HG03066 (cell line): ENCODE measurements at regions not wholly inside any gene's neighbourhood (a gene's known extent, or its start where the extent isn't known, plus 50 kb on each side); places are given as distances from the start of the nearest gene placed in this dataset.

Experiments used
- ATAC-seq: cut with Tn5 transposase; IDR thresholded peaks from one replicate; pipeline ENCODE4 v1.9.1; 2021; ENCODE audit warnings: low read depth; ENCODE audit not compliant: unreplicated experiment

DNA sequence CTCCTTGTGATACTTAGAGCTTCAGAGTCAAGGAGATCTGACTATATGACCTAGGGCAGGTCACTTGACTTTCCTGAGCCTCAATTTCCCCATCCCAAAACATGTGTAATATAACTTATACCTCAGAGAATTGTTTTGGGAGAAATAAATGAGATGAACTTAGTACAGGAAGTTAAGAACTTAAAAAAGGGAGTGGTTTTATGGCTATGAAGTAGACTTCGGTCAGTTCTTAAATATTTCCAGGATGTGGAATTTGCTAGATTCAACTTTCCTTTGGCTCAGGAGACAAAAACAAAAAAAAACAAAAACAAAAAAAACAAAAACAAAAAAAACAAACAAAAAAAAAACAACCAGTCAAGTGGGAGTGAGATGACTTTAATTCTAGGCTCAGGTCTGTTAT lies 116.7 kb downstream of the EDEM1 start:
- no peak for ATAC-seq

DNA sequence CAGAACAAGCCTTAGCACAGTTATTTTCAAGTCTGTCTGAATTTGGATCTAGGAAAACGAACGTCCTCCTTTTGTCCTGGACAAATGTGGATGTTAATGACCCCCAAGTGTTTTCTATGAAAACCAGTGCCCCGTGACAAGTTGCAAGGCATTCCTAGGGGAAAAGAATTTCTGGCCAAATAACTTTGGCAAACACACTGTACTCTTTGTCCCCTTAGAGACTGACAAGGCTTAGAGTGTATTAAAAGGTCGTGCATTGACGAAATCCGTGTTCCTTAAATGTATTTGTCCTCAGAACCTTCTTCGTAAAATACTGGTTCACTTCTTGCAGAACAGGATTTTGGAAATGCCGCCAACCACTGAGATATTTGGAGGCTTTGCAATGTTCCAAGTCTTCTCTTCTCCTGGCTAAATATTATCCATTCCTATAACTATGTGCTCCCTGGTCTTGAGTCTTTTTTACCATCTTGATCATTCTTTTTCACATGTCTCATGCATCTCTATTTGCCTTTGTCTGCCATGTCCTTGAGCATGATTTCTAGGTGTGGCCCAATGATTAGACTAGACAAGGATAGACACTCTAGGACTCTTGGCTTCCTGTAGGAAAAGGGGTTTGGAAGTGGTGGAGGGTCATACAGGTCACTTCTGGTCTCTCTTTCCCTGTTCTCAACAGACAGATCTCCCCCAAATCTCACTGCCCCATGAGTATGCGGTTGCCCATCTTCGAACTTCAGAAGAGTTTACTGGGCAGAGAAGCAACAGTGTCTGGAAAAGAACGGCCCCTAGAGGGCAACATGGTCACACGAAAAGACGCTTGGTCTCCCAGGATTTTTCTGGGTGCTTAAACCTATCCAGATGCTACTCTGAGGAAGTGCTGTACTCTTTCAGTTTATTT lies 117.5 kb downstream of the EDEM1 start:
- peak; percentile 72 for ATAC-seq

DNA sequence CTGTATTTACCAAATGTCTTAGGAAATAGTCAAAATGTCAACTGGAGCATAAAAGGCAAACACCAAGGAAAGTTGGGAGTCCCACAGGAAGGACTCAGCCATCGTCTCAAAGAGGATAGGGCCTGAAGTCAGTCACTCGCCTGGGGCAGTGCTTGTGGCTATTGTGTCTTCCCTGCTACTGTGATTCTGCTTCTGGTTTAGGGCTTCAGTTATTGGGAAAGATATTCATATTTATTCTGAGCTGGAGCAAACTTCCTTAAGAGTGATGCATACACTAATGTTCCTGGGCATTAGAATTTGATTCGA lies 118.1 kb downstream of the EDEM1 start:
- no peak for ATAC-seq

DNA sequence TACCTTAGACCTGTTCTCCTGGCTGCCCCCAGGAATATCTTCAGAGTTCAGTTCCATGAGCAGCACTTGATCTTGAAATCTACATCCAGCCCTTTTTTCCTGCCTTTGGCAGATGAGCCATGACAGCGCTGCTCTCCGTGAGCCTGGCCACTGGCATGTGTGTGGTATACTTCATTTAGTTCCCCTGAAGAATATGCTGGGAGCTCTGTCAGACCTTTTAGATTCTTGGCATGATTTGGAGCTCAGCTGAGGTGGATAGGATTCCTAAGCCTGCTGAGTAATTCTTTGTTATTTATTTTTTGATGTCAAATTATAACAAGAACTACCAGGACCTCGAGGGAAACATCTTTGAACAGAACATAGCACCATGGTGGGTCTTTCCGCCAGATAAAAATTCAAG lies 121.7 kb downstream of the EDEM1 start:
- no peak for ATAC-seq

DNA sequence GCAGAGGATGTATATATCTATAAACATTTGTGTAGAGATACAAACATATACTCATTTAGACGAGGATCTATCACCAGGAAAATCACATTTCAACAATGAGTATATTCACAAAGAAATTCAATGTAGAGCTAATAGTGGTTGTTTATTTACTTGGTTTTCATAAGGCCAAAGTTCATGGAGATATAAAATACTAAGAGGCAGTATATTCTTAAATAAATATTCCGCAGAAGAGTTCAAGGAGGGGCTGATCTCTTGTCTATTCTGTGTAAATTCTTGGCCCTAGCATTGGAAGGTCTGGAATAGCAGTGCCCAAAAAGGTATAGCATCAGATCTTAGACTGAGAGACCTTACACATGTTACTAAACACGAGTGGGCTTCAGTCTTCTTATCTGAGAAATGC lies 122.1 kb downstream of the EDEM1 start:
- no peak for ATAC-seq

DNA sequence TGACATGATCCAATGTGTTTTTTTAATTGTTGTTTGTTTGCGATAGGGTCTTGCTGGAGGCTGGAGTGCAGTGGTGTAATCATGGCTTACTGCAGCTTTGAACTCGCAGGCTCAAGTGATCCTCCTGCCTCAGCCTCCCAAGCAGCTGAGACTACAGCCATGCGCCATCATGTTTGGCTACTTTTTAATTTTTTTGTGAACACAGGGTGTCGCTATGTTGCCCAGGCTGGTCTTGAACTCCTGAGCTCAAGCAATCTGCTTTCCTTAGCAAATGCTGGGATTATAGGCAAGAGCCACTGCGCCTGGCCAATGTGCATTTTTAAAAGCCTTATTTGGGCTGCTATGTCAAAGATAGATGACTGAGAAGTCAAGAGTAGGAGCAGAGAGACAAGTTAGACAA lies 123.0 kb downstream of the EDEM1 start:
- ATAC-seq, result no peak

GRCh38 chr3:5312290-5312689 lies 124.8 kb downstream of the EDEM1 start:
- no peak for ATAC-seq

- ATAC-seq, result no peak
Measured at GRCh38 chr3:5314897-5315296, 127.4 kb downstream of the EDEM1 start.

DNA sequence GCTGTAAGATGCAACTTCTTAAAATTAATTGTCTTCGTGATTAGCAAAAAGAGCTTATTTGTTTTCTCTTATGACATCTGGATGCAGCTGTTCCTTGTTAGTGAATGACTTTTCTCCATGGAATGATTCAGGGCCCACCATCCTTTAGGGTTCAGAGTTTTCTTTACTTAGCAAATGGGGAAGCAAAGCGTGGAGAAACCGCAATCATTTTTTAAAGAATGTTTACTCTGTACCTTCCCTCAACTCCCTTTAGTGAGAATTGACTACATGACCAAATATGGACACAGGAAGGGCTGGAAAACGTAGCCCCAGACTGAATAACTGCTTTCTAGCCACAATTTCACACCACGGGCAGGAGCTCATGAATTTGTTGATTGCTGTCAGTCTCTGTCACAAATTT lies 130.1 kb downstream of the EDEM1 start:
- ATAC-seq, result no peak

GRCh38 chr3:5319454-5319853 lies 131.9 kb downstream of the EDEM1 start:
- no peak for ATAC-seq

DNA sequence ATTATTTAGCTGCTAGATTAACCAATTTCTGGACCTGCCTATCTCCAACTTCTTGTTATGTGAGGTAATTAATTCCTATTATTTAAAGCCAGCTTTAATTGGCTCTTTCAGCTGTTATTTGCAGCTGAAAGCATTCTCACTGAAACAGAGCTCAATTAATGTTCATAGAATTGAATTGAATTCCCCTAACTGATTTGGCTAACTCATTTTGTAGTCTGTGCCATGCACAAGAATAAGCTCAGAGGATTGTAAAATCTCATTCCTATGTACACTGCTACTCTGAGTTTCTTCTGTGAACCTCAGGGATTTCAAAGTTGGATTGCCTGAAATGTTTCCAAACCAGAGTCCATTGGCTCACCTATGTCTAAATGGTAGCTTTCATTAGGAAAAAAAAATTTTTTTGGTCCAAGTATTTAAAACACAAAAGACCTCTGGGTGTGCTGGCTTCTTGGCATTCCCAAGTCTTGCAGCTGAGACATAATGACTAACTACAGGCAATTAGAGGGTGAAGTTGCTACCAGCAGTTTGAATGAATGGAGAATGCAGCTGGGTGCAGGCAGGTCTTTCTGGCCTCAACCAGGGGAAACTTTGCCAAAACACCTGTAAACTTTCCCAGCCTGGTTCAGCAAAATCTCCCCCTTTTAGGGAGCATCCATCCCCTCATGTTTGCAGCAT lies 134.3 kb downstream of the EDEM1 start:
- ATAC-seq, result no peak

- ATAC-seq, result no peak
Measured at GRCh38 chr3:5324780-5325179, 137.3 kb downstream of the EDEM1 start.

GRCh38 chr3:5330152-5330810 lies 142.8 kb downstream of the EDEM1 start:
- no peak for ATAC-seq

- ATAC-seq, result no peak
Measured at GRCh38 chr3:5331567-5332269, 144.2 kb downstream of the EDEM1 start.

DNA sequence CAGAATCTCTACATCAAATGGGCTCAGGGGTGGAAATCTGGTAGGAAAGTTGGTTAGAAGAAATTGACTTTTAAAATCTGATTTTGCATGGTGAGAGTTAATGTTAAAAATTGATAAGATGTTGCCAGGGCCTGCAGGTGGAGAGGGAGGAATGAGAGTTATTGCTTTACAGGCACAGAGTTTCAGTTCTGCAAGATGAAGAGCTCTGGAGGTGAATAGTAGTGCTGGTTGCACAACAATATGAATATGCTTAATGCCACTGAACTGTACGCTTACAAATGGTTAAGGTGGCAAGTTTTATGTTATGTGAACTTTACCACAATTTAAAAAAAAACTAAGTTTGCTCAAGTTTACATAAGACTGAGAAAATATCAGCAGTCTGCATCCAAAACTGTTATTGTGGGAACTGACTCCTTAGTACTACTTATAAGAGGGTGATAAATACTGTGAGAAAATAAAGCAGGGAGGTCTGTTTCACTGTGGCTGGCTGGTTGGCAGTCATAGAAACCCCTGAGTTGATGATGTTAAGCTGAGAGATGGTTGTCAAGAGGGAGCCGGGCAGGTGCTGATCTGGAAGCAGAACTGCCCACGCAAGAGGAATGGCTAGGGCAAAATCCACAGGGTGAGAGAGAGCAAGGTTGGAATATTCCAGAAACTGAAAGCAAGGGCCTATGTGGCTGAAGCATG lies 144.9 kb downstream of the EDEM1 start:
- no peak for ATAC-seq

DNA sequence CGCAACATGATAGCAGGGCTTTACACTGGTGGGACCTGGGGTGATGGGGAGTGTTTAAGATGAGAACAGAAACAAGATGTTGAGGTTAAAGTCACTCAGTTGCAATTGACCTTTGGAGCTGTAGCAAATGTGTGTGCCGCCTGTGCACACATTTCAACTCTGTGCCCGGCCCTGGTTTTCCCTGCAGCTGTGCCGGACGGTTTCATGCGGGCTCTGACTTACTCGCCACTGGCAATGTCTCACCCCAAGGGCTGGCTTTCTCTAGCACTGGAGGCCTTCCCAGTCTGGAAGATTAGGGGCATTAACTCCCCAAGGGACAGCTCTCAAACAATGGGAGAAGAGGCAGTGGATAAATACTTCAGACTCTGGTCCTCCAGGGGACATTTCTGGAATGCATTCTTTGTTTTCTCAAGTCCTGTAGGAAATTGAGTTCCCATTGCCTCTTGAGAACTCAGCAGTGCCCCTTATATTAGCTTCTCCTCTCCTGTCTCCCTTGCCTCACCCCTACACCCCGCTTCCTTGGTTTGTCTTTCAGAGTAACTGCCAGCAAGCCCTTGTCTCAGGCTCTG lies 152.5 kb downstream of the EDEM1 start:
- no peak for ATAC-seq

GRCh38 chr3:5341610-5342009 lies 154.1 kb downstream of the EDEM1 start:
- no peak for ATAC-seq

GRCh38 chr3:5343459-5343858 lies 156.0 kb downstream of the EDEM1 start:
- no peak for ATAC-seq

- no peak for ATAC-seq
Measured at GRCh38 chr3:5344707-5345106, 157.2 kb downstream of the EDEM1 start.

DNA sequence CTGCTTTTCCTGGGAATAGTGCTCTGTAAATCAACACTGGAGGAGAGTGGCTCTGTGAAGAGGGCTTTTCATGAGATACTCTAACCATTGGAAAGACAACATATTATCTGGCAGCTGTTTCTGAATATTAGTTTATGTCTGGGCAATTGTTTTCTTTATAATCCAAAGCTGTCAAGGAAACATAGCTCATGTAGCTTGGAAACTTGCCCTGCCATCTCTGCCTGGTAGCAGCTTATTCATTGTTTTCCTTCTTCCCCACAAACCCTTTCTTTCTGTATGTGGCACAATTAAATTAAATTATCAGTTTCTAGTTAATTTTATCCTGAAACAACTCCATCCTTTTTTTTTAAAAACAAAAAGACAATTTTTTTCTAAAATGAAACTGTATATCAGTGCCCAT lies 160.0 kb downstream of the EDEM1 start:
- ATAC-seq, result no peak
